ENCODE measurements at regions not wholly inside any gene's neighbourhood (a gene's known extent, or its start where the extent isn't known, plus 50 kb on each side); places are given as distances from the start of the nearest gene placed in this dataset.

- TF ChIP-seq SIN3A (IDR thresholded peaks at IDR 0.05; ENCODE audit: low read depth) (no peak), SP1 (IDR thresholded peaks at IDR 0.05; ENCODE audit: low read depth) (no peak), MAX (IDR thresholded peaks at IDR 0.05) (no peak), CEBPB (IDR thresholded peaks at IDR 0.05; ENCODE audit: low read depth) (no peak), ATF3 (IDR thresholded peaks at IDR 0.05) (no peak), EZH2phosphoT487 (IDR thresholded peaks at IDR 0.05; ENCODE audit: borderline replicate concordance) (no peak), ZFX (IDR thresholded peaks at IDR 0.05) (no peak), RAD21 (IDR thresholded peaks at IDR 0.05; ENCODE audit: low read depth) (no peak), SRF (IDR thresholded peaks at IDR 0.05; ENCODE audit: low read depth) (no peak), TCF7L2 (IDR thresholded peaks at IDR 0.05; ENCODE audit: borderline replicate concordance, extremely low read depth, insufficient read depth, insufficient read length) (no peak), JUND (IDR thresholded peaks at IDR 0.05) (no peak), ELF1 (IDR thresholded peaks at IDR 0.05; ENCODE audit: borderline replicate concordance, low read depth) (no peak), POLR2A (IDR thresholded peaks at IDR 0.05; ENCODE audit: borderline replicate concordance, extremely low read depth, insufficient read depth, insufficient read length) (no peak), POLR2AphosphoS5 (IDR thresholded peaks at IDR 0.05; ENCODE audit: low read depth, low read length) (no peak), CTCF (IDR thresholded peaks at IDR 0.05 in 2 of 3, conservative IDR thresholded peaks at IDR 0.05 in 1 of 3; ENCODE audit: borderline replicate concordance in 1 of 3, insufficient read depth in 1 of 3, low read depth in 2 of 3, low read length in 2 of 3) (no peak), EZH2 (IDR thresholded peaks at IDR 0.05) (no peak), FOSL1 (IDR thresholded peaks at IDR 0.05; ENCODE audit: low read depth) (no peak), EGR1 (IDR thresholded peaks at IDR 0.05; ENCODE audit: low read depth) (no peak), ZNF274 (IDR thresholded peaks at IDR 0.05; ENCODE audit: low read depth, low read length) (no peak)
- Histone ChIP-seq H3K27ac (ENCODE audit: low read depth, low read length) (no peak overlapping the region), H3K79me2 (ENCODE audit: insufficient read depth, low read length) (no peaks in the 10 kb centered on the region), H2AFZ (ENCODE audit: low read depth, low read length, poor library complexity, severe bottlenecking) (no peak overlapping the region), H3K9me2 (ENCODE audit: insufficient read depth) (no peaks in the 10 kb centered on the region), H3K4me1 (ENCODE audit: control insufficient read depth in 1 of 2, insufficient read depth in 2 of 2, low read length in 2 of 2) (no peaks in the 10 kb centered on the region), H3K9me3 (ENCODE audit: control insufficient read depth in 1 of 2, insufficient read depth in 1 of 2, low read depth in 1 of 2, low read length in 2 of 2) (no peaks in the 10 kb centered on the region), H3K36me3 (ENCODE audit: control insufficient read depth in 1 of 2, insufficient read depth in 2 of 2, low read length in 2 of 2) (no peaks in the 10 kb centered on the region), H4K20me1 (ENCODE audit: insufficient read depth) (no peaks in the 10 kb centered on the region), H3K4me2 (ENCODE audit: low read length) (no peak overlapping the region), H3K27me3 (ENCODE audit: insufficient read depth, low read length) (peaks cover 18% of the 10 kb centered on the region), H3K9ac (ENCODE audit: low read length) (no peak overlapping the region), H3K4me3 (replicated peaks in 1 of 2; ENCODE audit: low read depth in 1 of 2, low read length in 2 of 2) (no peak overlapping the region)
- BruUV-seq (replicated peaks), result no TSS peak
- ChIA-PET CTCF (no interaction called here), POLR2A (no interaction called here), RAD21 (ENCODE audit: low non-redundant PET in 1 of 2, low total read pairs in 2 of 2, uncharacterized antibody in 2 of 2, unreplicated experiment in 2 of 2) (no interaction called here)
- no peak for DNase-seq (ENCODE audit: low read depth, low spot score)
- ATAC-seq, result no peak
- intact Hi-C loops (cut with micrococcal nuclease), result no loop called here
Observed at GRCh38 chr15:91514147-91514546, 339.4 kb upstream of the SLCO3A1 start.

Measured in HCT116 (cell line).